MM.1S (cell line): ENCODE measurements at regions not wholly inside any gene's neighbourhood (a gene's known extent, or its start where the extent isn't known, plus 50 kb on each side); places are given as distances from the start of the nearest gene placed in this dataset.

Source experiments
- DNase-seq: peaks from one replicate; pipeline ENCODE4 v3.0.0-alpha.2; 2015
- H2AFZ ChIP-seq: fragments of 300-600 bp; sonication (generic); 2 replicates; pipeline ENCODE4 v1.6.0; 2016; ENCODE audit warnings: antibody characterized with exemption, low read length
- H3F3A ChIP-seq: fragments of 300-600 bp; sonication (generic); 2 replicates; pipeline ENCODE4 v1.6.1; 2016; ENCODE audit warnings: mild to moderate bottlenecking, antibody characterized with exemption, low read length, moderate library complexity, mixed read lengths; ENCODE audit not compliant: insufficient read depth
- H3K27ac ChIP-seq: fragments of 300-600 bp; sonication (generic); 2 replicates; pipeline ENCODE4 v1.5.1; 2016; ENCODE audit warnings: mild to moderate bottlenecking, low read length
- H3K27me3 ChIP-seq: fragments of 300-600 bp; sonication (generic); replicated peaks from 2 replicates; pipeline ENCODE4 v1.6.0; 2016; ENCODE audit warnings: low read length; ENCODE audit not compliant: insufficient read depth
- H3K36me3 ChIP-seq: fragments of 300-600 bp; sonication (generic); replicated peaks from 2 replicates; pipeline ENCODE4 v1.6.1; 2016; ENCODE audit warnings: mild to moderate bottlenecking, low read length, mixed read lengths; ENCODE audit not compliant: insufficient read depth
- H3K4me1 ChIP-seq: fragments of 300-600 bp; sonication (generic); 2 replicates; pipeline ENCODE4 v1.6.1; 2016; ENCODE audit warnings: low read length, mixed read lengths
- H3K4me2 ChIP-seq: fragments of 300-600 bp; sonication (generic); 2 replicates; pipeline ENCODE4 v1.6.0; 2016; ENCODE audit warnings: low read depth, low read length
- H3K4me3 ChIP-seq: fragments of 300-600 bp; sonication (generic); 2 replicates; pipeline ENCODE4 v1.5.1; 2016; ENCODE audit warnings: low read length, mixed read lengths
- H3K79me2 ChIP-seq: fragments of 300-600 bp; sonication (generic); 2 replicates; pipeline ENCODE4 v1.6.1; 2016; ENCODE audit warnings: mixed run types, low read length, mixed read lengths
- H3K9ac ChIP-seq: fragments of 300-600 bp; sonication (generic); 2 replicates; pipeline ENCODE4 v1.6.1; 2016; ENCODE audit warnings: low read length, mixed read lengths
- H3K9me2 ChIP-seq: fragments of 300-600 bp; sonication (generic); replicated peaks from 2 replicates; pipeline ENCODE4 v1.6.1; 2016; ENCODE audit warnings: mild to moderate bottlenecking, low read length, mixed read lengths; ENCODE audit not compliant: insufficient read depth
- H3K9me3 ChIP-seq: fragments of 300-600 bp; sonication (generic); replicated peaks from 2 replicates; pipeline ENCODE4 v1.6.1; 2016; ENCODE audit warnings: mild to moderate bottlenecking, low read length, mixed read lengths; ENCODE audit not compliant: insufficient read depth
- H4K20me1 ChIP-seq: fragments of 300-600 bp; sonication (generic); 2 replicates; pipeline ENCODE4 v1.6.1; 2016; ENCODE audit warnings: mild to moderate bottlenecking, low read length, moderate library complexity, mixed read lengths; ENCODE audit not compliant: insufficient read depth
- CTCF ChIP-seq: fragments of 300-600 bp; sonication (generic); IDR thresholded peaks from 2 replicates; pipeline ENCODE4 v1.5.1; 2016; ENCODE audit warnings: antibody characterized with exemption, low read length, mixed read lengths
- EZH2 ChIP-seq: fragments of 300-600 bp; sonication (generic); optimal IDR thresholded peaks from 2 replicates; pipeline ENCODE3; 2017; ENCODE audit warnings: low read depth, mild to moderate bottlenecking, antibody characterized with exemption, low read length, mixed read lengths
- EZH2phosphoT487 ChIP-seq: fragments of 300-600 bp; sonication (generic); IDR thresholded peaks from 2 replicates; pipeline ENCODE4 v1.6.1; 2018; ENCODE audit warnings: antibody characterized with exemption, low read length

GRCh38 chr1:201710632-201711597, 118.0 kb upstream of the IPO9 start:
- H3K4me2 ChIP-seq: no peak overlapping the region

GRCh38 chr1:201711811-201712210, 117.1 kb upstream of the IPO9 start:
- H3K9me3 ChIP-seq: no peaks in the 10 kb centered on the region
- no peaks in the 10 kb centered on the region for H3K79me2 ChIP-seq
- H4K20me1 ChIP-seq: no peaks in the 10 kb centered on the region
- no peak overlapping the region for H3K9ac ChIP-seq
- no peak overlapping the region for H3K4me2 ChIP-seq
- H3F3A ChIP-seq: no peaks in the 10 kb centered on the region
- no peak overlapping the region for H3K4me3 ChIP-seq
- no peak for DNase-seq
- H2AFZ ChIP-seq: no peak overlapping the region
- peaks cover 11% of the 10 kb centered on the region for H3K4me1 ChIP-seq
- H3K36me3 ChIP-seq: no peaks in the 10 kb centered on the region
- H3K27me3 ChIP-seq: no peaks in the 10 kb centered on the region
- H3K9me2 ChIP-seq: no peaks in the 10 kb centered on the region
- H3K27ac ChIP-seq: no peak overlapping the region
- TF ChIP-seq EZH2phosphoT487 (no peak), CTCF (no peak), EZH2 (no peak)

More at GRCh38 chr1:201710632-201711597, 118.0 kb upstream of the IPO9 start:
- no peak for TF ChIP-seq CTCF
- no peaks in the 10 kb centered on the region for H3K79me2 ChIP-seq
- no peaks in the 10 kb centered on the region for H3F3A ChIP-seq
- no peaks in the 10 kb centered on the region for H4K20me1 ChIP-seq
- no peak overlapping the region for H2AFZ ChIP-seq
- no peaks in the 10 kb centered on the region for H3K27me3 ChIP-seq
- H3K27ac ChIP-seq: no peak overlapping the region
- H3K9ac ChIP-seq: no peak overlapping the region
- H3K9me2 ChIP-seq: no peaks in the 10 kb centered on the region
- peaks cover 7% of the 10 kb centered on the region for H3K4me1 ChIP-seq
- H3K36me3 ChIP-seq: no peaks in the 10 kb centered on the region
- H3K9me3 ChIP-seq: no peaks in the 10 kb centered on the region
- no peak overlapping the region for H3K4me3 ChIP-seq
- DNase-seq: no peak

- Histone ChIP-seq H3K4me2 (no peak overlapping the region), H3K79me2 (no peaks in the 10 kb centered on the region), H3K27ac (no peak overlapping the region), H3F3A (no peaks in the 10 kb centered on the region), H3K9me3 (no peaks in the 10 kb centered on the region), H2AFZ (no peak overlapping the region), H3K36me3 (no peaks in the 10 kb centered on the region), H3K9me2 (no peaks in the 10 kb centered on the region), H3K4me3 (no peak overlapping the region), H3K4me1 (peaks cover 11% of the 10 kb centered on the region), H4K20me1 (no peaks in the 10 kb centered on the region), H3K27me3 (no peaks in the 10 kb centered on the region), H3K9ac (no peak overlapping the region)
- DNase-seq: no peak
- no peak for TF ChIP-seq CTCF
- no peak for TF ChIP-seq EZH2phosphoT487
- no peak for TF ChIP-seq EZH2
Measured at GRCh38 chr1:201712387-201713085, 116.4 kb upstream of the IPO9 start.
